ENCODE measurements at regions not wholly inside any gene's neighbourhood (a gene's known extent, or its start where the extent isn't known, plus 50 kb on each side); places are given as distances from the start of the nearest gene placed in this dataset.
"Not testable (repeated sequence)": the region's sequence is repeated elsewhere in the genome, so short reads cannot be mapped to it uniquely, and the experiment has no call there.

DNA sequence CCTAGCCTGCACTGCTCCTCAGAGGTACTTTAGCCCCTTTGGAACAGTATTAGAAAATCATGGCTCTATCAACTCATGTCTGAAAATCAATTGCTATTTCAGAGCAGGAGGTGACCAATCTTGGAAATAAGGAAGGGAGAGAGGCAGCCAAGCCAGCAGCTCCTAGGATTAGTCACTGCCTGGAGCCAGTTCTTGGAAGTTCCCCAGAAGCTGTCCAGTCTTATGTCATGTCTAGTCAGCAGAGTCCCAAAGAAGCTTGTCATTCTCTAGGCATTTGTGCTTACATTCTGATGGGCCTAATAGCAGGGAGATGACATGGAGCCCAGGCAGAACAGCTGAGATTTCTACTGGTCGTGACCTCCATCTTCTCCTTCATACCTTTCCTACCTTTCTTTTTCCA lies 76.1 kb upstream of the PRSS12 start:
- TF ChIP-seq, protein P1, sequence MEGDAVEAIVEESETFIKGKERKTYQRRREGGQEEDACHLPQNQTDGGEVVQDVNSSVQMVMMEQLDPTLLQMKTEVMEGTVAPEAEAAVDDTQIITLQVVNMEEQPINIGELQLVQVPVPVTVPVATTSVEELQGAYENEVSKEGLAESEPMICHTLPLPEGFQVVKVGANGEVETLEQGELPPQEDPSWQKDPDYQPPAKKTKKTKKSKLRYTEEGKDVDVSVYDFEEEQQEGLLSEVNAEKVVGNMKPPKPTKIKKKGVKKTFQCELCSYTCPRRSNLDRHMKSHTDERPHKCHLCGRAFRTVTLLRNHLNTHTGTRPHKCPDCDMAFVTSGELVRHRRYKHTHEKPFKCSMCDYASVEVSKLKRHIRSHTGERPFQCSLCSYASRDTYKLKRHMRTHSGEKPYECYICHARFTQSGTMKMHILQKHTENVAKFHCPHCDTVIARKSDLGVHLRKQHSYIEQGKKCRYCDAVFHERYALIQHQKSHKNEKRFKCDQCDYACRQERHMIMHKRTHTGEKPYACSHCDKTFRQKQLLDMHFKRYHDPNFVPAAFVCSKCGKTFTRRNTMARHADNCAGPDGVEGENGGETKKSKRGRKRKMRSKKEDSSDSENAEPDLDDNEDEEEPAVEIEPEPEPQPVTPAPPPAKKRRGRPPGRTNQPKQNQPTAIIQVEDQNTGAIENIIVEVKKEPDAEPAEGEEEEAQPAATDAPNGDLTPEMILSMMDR (IDR thresholded peaks at IDR 0.05): not testable (repeated sequence)
- TF ChIP-seq NFIC (IDR thresholded peaks at IDR 0.05; ENCODE audit: borderline replicate concordance); POLR2AphosphoS5 (IDR thresholded peaks at IDR 0.05; ENCODE audit: low read depth, low read length); MXI1 (IDR thresholded peaks at IDR 0.05; ENCODE audit: low read depth, low read length); MAX (IDR thresholded peaks at IDR 0.05; ENCODE audit: low read depth); RAD21 (IDR thresholded peaks at IDR 0.05; ENCODE audit: low read length); CHD2 (IDR thresholded peaks at IDR 0.05; ENCODE audit: low read length, partially characterized antibody); TAF1 (IDR thresholded peaks at IDR 0.05; ENCODE audit: borderline replicate concordance, low read depth, low read length); USF2 (IDR thresholded peaks at IDR 0.05; ENCODE audit: borderline replicate concordance, low read depth, low read length); REST (IDR thresholded peaks at IDR 0.05; ENCODE audit: low read depth, low read length); EZH2phosphoT487 (IDR thresholded peaks at IDR 0.05; ENCODE audit: borderline replicate concordance, low read depth); JUND (IDR thresholded peaks at IDR 0.05); YY1 (IDR thresholded peaks at IDR 0.05; ENCODE audit: low read depth): not testable (repeated sequence)
- TF ChIP-seq, protein P2, sequence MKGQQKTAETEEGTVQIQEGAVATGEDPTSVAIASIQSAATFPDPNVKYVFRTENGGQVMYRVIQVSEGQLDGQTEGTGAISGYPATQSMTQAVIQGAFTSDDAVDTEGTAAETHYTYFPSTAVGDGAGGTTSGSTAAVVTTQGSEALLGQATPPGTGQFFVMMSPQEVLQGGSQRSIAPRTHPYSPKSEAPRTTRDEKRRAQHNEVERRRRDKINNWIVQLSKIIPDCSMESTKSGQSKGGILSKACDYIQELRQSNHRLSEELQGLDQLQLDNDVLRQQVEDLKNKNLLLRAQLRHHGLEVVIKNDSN (IDR thresholded peaks at IDR 0.05; ENCODE audit: borderline replicate concordance, low read depth): not testable (repeated sequence)

All from SK-N-SH (cell line).